ENCODE measurements at regions not wholly inside any gene's neighbourhood (a gene's known extent, or its start where the extent isn't known, plus 50 kb on each side); places are given as distances from the start of the nearest gene placed in this dataset.
"Not testable (repeated sequence)": the region's sequence is repeated elsewhere in the genome, so short reads cannot be mapped to it uniquely, and the experiment has no call there.

- TF ChIP-seq CTCF (IDR thresholded peaks at IDR 0.05; ENCODE audit: unreplicated experiment) = no peak
- Mint-ChIP-seq H3K36me3 (ENCODE audit: insufficient read depth) (no peaks in the 10 kb centered on the region), H3K9me3 (ENCODE audit: low read depth) (peaks cover 6% of the 10 kb centered on the region), H3K4me1 (ENCODE audit: low read depth) (no peaks in the 10 kb centered on the region), H3K4me3 (ENCODE audit: low read depth) (no peak overlapping the region), H3K27ac (no peak overlapping the region), H3K27me3 (no peaks in the 10 kb centered on the region)
- no peak for DNase-seq (ENCODE audit: low spot score, unreplicated experiment)
Observed at GRCh38 chr3:67064105-67064504, 66.0 kb downstream of the KBTBD8 start.

- Mint-ChIP-seq H3K9me3 (ENCODE audit: low read depth) (no peaks in the 10 kb centered on the region), H3K27me3 (no peaks in the 10 kb centered on the region), H3K36me3 (ENCODE audit: insufficient read depth) (no peaks in the 10 kb centered on the region), H3K4me1 (ENCODE audit: low read depth) (no peaks in the 10 kb centered on the region), H3K27ac (no peak overlapping the region), H3K4me3 (ENCODE audit: low read depth) (no peak overlapping the region)
- DNase-seq (ENCODE audit: low spot score, unreplicated experiment) = no peak
- TF ChIP-seq CTCF (IDR thresholded peaks at IDR 0.05; ENCODE audit: unreplicated experiment) = no peak
Observed at GRCh38 chr3:67067251-67067650, 69.1 kb downstream of the KBTBD8 start.

GRCh38 chr3:67072640-67073039, 74.5 kb downstream of the KBTBD8 start:
- not testable (repeated sequence) for H3K27ac Mint-ChIP-seq; H3K36me3 Mint-ChIP-seq (ENCODE audit: insufficient read depth); H3K9me3 Mint-ChIP-seq (ENCODE audit: low read depth); DNase-seq (ENCODE audit: low spot score, unreplicated experiment); H3K4me3 Mint-ChIP-seq (ENCODE audit: low read depth); H3K27me3 Mint-ChIP-seq; H3K4me1 Mint-ChIP-seq (ENCODE audit: low read depth)

- Mint-ChIP-seq H3K27me3 (no peaks in the 10 kb centered on the region), H3K4me1 (ENCODE audit: low read depth) (peaks cover 7% of the 10 kb centered on the region), H3K4me3 (ENCODE audit: low read depth) (no peak overlapping the region), H3K36me3 (ENCODE audit: insufficient read depth) (no peaks in the 10 kb centered on the region), H3K27ac (no peak overlapping the region), H3K9me3 (ENCODE audit: low read depth) (no peaks in the 10 kb centered on the region)
- TF ChIP-seq CTCF (IDR thresholded peaks at IDR 0.05; ENCODE audit: unreplicated experiment) = no peak
- DNase-seq (ENCODE audit: low spot score, unreplicated experiment) = no peak
Observed at GRCh38 chr3:67073812-67074211, 75.7 kb downstream of the KBTBD8 start.

GRCh38 chr3:67075295-67075694, 77.2 kb downstream of the KBTBD8 start:
- peaks cover 7% of the 10 kb centered on the region for H3K4me1 Mint-ChIP-seq (ENCODE audit: low read depth)
- no peak for TF ChIP-seq CTCF (IDR thresholded peaks at IDR 0.05; ENCODE audit: unreplicated experiment)
- H3K36me3 Mint-ChIP-seq (ENCODE audit: insufficient read depth) = no peaks in the 10 kb centered on the region
- no peaks in the 10 kb centered on the region for H3K27me3 Mint-ChIP-seq
- H3K9me3 Mint-ChIP-seq (ENCODE audit: low read depth) = no peaks in the 10 kb centered on the region
- H3K27ac Mint-ChIP-seq = no peak overlapping the region
- no peak for DNase-seq (ENCODE audit: low spot score, unreplicated experiment)
- no peak overlapping the region for H3K4me3 Mint-ChIP-seq (ENCODE audit: low read depth)

GRCh38 chr3:67076607-67077006, 78.5 kb downstream of the KBTBD8 start:
- H3K36me3 Mint-ChIP-seq (ENCODE audit: insufficient read depth) = no peaks in the 10 kb centered on the region
- H3K9me3 Mint-ChIP-seq (ENCODE audit: low read depth) = no peaks in the 10 kb centered on the region
- DNase-seq (ENCODE audit: low spot score, unreplicated experiment) = no peak
- H3K27ac Mint-ChIP-seq = no peak overlapping the region
- no peak for TF ChIP-seq CTCF (IDR thresholded peaks at IDR 0.05; ENCODE audit: unreplicated experiment)
- peaks cover 7% of the 10 kb centered on the region for H3K4me1 Mint-ChIP-seq (ENCODE audit: low read depth)
- H3K4me3 Mint-ChIP-seq (ENCODE audit: low read depth) = no peak overlapping the region
- no peaks in the 10 kb centered on the region for H3K27me3 Mint-ChIP-seq
